Parathyroid adenoma (tissue), 2 donors: ENCODE measurements at regions not wholly inside any gene's neighbourhood (a gene's known extent, or its start where the extent isn't known, plus 50 kb on each side); places are given as distances from the start of the nearest gene placed in this dataset.

Source experiments
- H2AFZ ChIP-seq: fragments of 300-600 bp; sonication (generic); one replicate; pipeline ENCODE4 v1.7.0; 2017; ENCODE audit warnings: antibody characterized with exemption, mild to moderate bottlenecking
- H3K27ac ChIP-seq: fragments of 300-600 bp; sonication (generic); one replicate; pipeline ENCODE4 v1.7.0; 2017
- H3K27me3 ChIP-seq: fragments of 300-600 bp; sonication (generic); one replicate; pipeline ENCODE4 v1.7.0; 2017; ENCODE audit warnings: low read length; ENCODE audit not compliant: control insufficient read depth, insufficient read depth
- H3K36me3 ChIP-seq: fragments of 300-600 bp; sonication (generic); one replicate; pipeline ENCODE4 v1.7.0; 2017; ENCODE audit warnings: low read length; ENCODE audit not compliant: control insufficient read depth, insufficient read depth
- H3K4me1 ChIP-seq: fragments of 300-600 bp; sonication (generic); one replicate; pipeline ENCODE4 v1.7.0; 2017; ENCODE audit warnings: control low read depth
- H3K4me2 ChIP-seq: fragments of 300-600 bp; sonication (generic); one replicate; pipeline ENCODE4 v1.7.0; 2017; ENCODE audit warnings: low read length
- H3K4me3 ChIP-seq: fragments of 300-600 bp; sonication (generic); one replicate; pipeline ENCODE4 v1.7.0; 2017; ENCODE audit warnings: low read depth, low read length
- H3K79me2 ChIP-seq: fragments of 300-600 bp; sonication (generic); one replicate; pipeline ENCODE4 v1.7.0; 2017; ENCODE audit warnings: control low read depth
- H3K9ac ChIP-seq: fragments of 300-600 bp; sonication (generic); one replicate; pipeline ENCODE4 v1.7.0; 2017; ENCODE audit warnings: mild to moderate bottlenecking
- H3K9me3 ChIP-seq: fragments of 300-600 bp; sonication (generic); one replicate; pipeline ENCODE4 v1.7.0; 2017; ENCODE audit warnings: low read length; ENCODE audit not compliant: control insufficient read depth
- TF ChIP-seq, protein P1 (sequence below): fragments of 300-600 bp; sonication (generic); IDR thresholded peaks from one replicate; pipeline ENCODE4 v1.7.0; 2017; ENCODE audit warnings: antibody characterized with exemption, mild to moderate bottlenecking
- donor health status: primary hyperparathyroidism.

DNA sequence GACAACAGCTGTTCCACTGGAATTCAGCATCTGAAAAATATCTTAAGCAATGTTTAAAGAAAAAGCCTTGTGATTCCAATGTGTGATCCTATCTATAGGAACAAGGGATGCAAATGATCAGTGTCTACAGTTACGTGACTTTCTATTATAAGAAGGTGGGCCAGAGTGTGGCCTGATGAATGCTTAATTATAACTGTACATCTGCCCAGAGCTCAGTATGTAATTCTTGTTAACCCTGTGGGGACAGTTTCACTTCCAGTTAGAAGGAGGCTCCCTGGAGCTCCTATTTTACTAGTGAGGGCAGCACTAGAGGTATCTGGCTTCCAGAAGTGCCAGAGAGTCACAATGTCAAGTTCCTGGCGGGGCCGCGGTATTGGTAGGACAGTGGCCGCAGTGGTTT is 288.5 kb downstream of the USP46 start:
- TF ChIP-seq, protein P1, sequence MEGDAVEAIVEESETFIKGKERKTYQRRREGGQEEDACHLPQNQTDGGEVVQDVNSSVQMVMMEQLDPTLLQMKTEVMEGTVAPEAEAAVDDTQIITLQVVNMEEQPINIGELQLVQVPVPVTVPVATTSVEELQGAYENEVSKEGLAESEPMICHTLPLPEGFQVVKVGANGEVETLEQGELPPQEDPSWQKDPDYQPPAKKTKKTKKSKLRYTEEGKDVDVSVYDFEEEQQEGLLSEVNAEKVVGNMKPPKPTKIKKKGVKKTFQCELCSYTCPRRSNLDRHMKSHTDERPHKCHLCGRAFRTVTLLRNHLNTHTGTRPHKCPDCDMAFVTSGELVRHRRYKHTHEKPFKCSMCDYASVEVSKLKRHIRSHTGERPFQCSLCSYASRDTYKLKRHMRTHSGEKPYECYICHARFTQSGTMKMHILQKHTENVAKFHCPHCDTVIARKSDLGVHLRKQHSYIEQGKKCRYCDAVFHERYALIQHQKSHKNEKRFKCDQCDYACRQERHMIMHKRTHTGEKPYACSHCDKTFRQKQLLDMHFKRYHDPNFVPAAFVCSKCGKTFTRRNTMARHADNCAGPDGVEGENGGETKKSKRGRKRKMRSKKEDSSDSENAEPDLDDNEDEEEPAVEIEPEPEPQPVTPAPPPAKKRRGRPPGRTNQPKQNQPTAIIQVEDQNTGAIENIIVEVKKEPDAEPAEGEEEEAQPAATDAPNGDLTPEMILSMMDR, result no peak
- no peaks in the 10 kb centered on the region for H3K27me3 ChIP-seq
- no peak overlapping the region for H3K4me2 ChIP-seq
- no peaks in the 10 kb centered on the region for H3K4me1 ChIP-seq
- no peak overlapping the region for H3K9ac ChIP-seq
- H3K9me3 ChIP-seq, result no peaks in the 10 kb centered on the region
- H2AFZ ChIP-seq, result no peak overlapping the region
- no peaks in the 10 kb centered on the region for H3K36me3 ChIP-seq
- no peak overlapping the region for H3K27ac ChIP-seq
- no peaks in the 10 kb centered on the region for H3K79me2 ChIP-seq
- no peak overlapping the region for H3K4me3 ChIP-seq

DNA sequence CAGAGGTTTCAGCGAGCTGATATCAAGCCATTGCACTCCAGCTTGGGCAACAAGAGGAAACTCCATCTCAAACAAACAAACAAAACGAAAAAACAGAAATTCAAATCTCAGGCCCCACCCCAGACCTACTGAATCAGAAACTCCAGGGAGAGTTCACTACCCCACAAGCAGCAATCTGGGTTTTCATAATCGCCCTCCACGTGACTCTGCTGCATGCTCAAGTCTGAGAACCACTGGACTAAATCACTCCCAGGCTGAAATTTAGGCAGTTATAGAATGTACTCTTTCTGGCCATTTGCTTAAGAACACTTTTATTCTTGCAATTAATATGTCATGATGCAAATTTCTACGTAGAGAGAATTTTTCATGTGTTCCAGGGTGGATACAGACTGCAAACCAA is 287.3 kb downstream of the USP46 start:
- H3K79me2 ChIP-seq, result no peaks in the 10 kb centered on the region
- H3K4me1 ChIP-seq, result no peaks in the 10 kb centered on the region
- no peak overlapping the region for H3K4me2 ChIP-seq
- no peak overlapping the region for H3K4me3 ChIP-seq
- no peak overlapping the region for H3K27ac ChIP-seq
- H3K36me3 ChIP-seq, result no peaks in the 10 kb centered on the region
- H3K9me3 ChIP-seq, result no peaks in the 10 kb centered on the region
- H2AFZ ChIP-seq, result no peak overlapping the region
- no peaks in the 10 kb centered on the region for H3K27me3 ChIP-seq
- TF ChIP-seq, protein P1, result no peak
- no peak overlapping the region for H3K9ac ChIP-seq

DNA sequence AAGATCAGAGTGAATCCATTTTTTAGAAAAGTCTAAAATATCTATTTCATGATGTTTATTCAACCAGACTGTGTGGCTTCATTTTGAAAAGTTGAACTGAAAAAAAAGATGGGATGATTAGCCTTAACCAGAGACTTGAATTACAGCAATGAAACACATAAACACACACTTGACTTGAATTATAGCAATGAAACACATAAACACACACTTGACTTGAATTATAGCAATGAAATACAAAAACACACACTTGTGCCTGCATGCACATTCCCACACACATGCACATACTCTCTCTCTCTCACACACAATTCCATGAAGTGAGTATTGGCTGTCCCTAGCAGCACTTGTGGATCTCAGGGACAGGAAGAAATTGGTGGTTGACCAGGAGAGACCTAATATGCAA is 286.8 kb downstream of the USP46 start:
- TF ChIP-seq, protein P1, result no peak
- no peaks in the 10 kb centered on the region for H3K9me3 ChIP-seq
- no peak overlapping the region for H3K9ac ChIP-seq
- H2AFZ ChIP-seq, result no peak overlapping the region
- no peak overlapping the region for H3K4me2 ChIP-seq
- no peaks in the 10 kb centered on the region for H3K79me2 ChIP-seq
- no peaks in the 10 kb centered on the region for H3K4me1 ChIP-seq
- no peak overlapping the region for H3K27ac ChIP-seq
- no peak overlapping the region for H3K4me3 ChIP-seq
- H3K27me3 ChIP-seq, result no peaks in the 10 kb centered on the region
- no peaks in the 10 kb centered on the region for H3K36me3 ChIP-seq

DNA sequence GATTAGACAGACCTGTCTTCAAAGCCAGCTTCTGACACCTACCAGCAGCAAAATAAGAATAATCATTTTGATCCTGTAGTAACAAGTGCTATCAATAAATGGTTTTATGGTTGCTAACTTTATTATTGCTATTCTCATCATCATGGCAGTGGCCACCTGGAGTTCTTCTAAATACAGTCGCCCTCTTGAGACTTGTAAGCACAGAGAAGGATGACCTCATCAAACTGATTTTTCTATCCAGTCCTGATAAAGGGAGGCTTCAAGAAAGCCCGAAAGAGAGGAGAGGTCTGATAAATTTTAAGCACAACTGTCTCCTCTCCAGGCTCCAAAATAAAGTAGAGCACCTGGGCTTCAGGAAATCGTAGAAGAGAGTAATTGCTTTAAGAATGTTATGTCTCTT is 286.4 kb downstream of the USP46 start:
- TF ChIP-seq, protein P1, result no peak
- H3K36me3 ChIP-seq, result no peaks in the 10 kb centered on the region
- no peaks in the 10 kb centered on the region for H3K4me1 ChIP-seq
- no peaks in the 10 kb centered on the region for H3K27me3 ChIP-seq
- H3K9me3 ChIP-seq, result no peaks in the 10 kb centered on the region
- H3K9ac ChIP-seq, result no peak overlapping the region
- H3K79me2 ChIP-seq, result no peaks in the 10 kb centered on the region
- H3K27ac ChIP-seq, result no peak overlapping the region
- H3K4me3 ChIP-seq, result no peak overlapping the region
- H2AFZ ChIP-seq, result peak overlapping the region; percentile 42
- no peak overlapping the region for H3K4me2 ChIP-seq

DNA sequence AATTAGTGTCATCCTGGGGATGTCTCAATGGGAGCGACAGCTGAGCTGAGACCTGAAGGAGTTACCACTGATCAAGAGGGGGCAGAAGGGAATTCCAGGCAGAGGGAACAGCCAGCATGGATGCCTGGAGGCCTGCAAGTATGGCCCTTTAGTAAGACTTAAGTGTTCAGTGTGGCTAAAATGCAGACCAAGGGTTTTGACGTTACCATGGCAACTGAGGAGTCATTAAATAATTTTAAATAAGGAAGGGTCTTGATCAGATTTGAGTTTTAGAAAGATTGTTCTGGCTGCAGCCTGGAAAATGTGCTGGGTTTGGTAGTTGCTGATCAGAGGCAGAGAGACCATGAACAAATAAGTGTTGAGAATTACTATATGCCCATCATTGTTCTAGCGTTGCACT is 285.5 kb downstream of the USP46 start:
- H3K4me3 ChIP-seq, result no peak overlapping the region
- no peak overlapping the region for H3K9ac ChIP-seq
- H3K4me1 ChIP-seq, result no peaks in the 10 kb centered on the region
- H2AFZ ChIP-seq, result no peak overlapping the region
- TF ChIP-seq, protein P1, result no peak
- H3K4me2 ChIP-seq, result no peak overlapping the region
- no peak overlapping the region for H3K27ac ChIP-seq
- H3K79me2 ChIP-seq, result no peaks in the 10 kb centered on the region
- no peaks in the 10 kb centered on the region for H3K9me3 ChIP-seq
- H3K36me3 ChIP-seq, result no peaks in the 10 kb centered on the region
- no peaks in the 10 kb centered on the region for H3K27me3 ChIP-seq
